Glutamatergic neuron (in vitro differentiated cells): ENCODE measurements at regions not wholly inside any gene's neighbourhood (a gene's known extent, or its start where the extent isn't known, plus 50 kb on each side); places are given as distances from the start of the nearest gene placed in this dataset.
A peak's percentile ranks its signal among the peaks of the same experiment; 100 is the strongest.

Experiments used
- DNase-seq: peaks from one replicate; pipeline ENCODE4 v3.0.0; 2022
- H3K27ac Mint-ChIP-seq: one replicate; pipeline ENCODE4 v1.8.0; 2020; ENCODE audit warnings: mild to moderate bottlenecking, mixed read lengths, inconsistent platforms; ENCODE audit not compliant: unreplicated experiment
- H3K27me3 Mint-ChIP-seq: one replicate; pipeline ENCODE4 v1.8.0; 2020; ENCODE audit warnings: mild to moderate bottlenecking, moderate library complexity, mixed read lengths, inconsistent platforms; ENCODE audit not compliant: unreplicated experiment
- H3K36me3 Mint-ChIP-seq: one replicate; pipeline ENCODE4 v1.8.0; 2020; ENCODE audit warnings: mild to moderate bottlenecking, mixed read lengths, inconsistent platforms; ENCODE audit not compliant: unreplicated experiment
- H3K4me1 Mint-ChIP-seq: one replicate; pipeline ENCODE4 v1.8.0; 2020; ENCODE audit warnings: mild to moderate bottlenecking, low read depth, mixed read lengths, inconsistent platforms; ENCODE audit not compliant: unreplicated experiment
- H3K4me3 Mint-ChIP-seq: one replicate; pipeline ENCODE4 v1.8.0; 2020; ENCODE audit warnings: mild to moderate bottlenecking, mixed read lengths, inconsistent platforms; ENCODE audit not compliant: unreplicated experiment
- H3K9me3 Mint-ChIP-seq: one replicate; pipeline ENCODE4 v1.8.0; 2020; ENCODE audit warnings: mild to moderate bottlenecking, moderate library complexity, mixed read lengths, inconsistent platforms; ENCODE audit not compliant: unreplicated experiment
- CTCF ChIP-seq: fragments of 200-600 bp; sonication (generic); IDR thresholded peaks from one replicate; pipeline ENCODE4 v1.5.0; 2021; ENCODE audit not compliant: partially characterized antibody, unreplicated experiment

- H3K27ac Mint-ChIP-seq: no peak overlapping the region
- H3K4me1 Mint-ChIP-seq: peaks cover 1% of the 10 kb centered on the region
- H3K36me3 Mint-ChIP-seq: no peaks in the 10 kb centered on the region
- H3K27me3 Mint-ChIP-seq: peaks cover 4% of the 10 kb centered on the region
- no peak for TF ChIP-seq CTCF
- peaks cover 7% of the 10 kb centered on the region for H3K9me3 Mint-ChIP-seq
- H3K4me3 Mint-ChIP-seq: no peak overlapping the region
- DNase-seq: no peak
Observed at GRCh38 chr1:11596295-11596694, 57.9 kb downstream of the FBXO2 start.

- peaks cover 2% of the 10 kb centered on the region for H3K27me3 Mint-ChIP-seq
- H3K4me3 Mint-ChIP-seq: no peak overlapping the region
- TF ChIP-seq CTCF: no peak
- no peaks in the 10 kb centered on the region for H3K4me1 Mint-ChIP-seq
- peaks cover 7% of the 10 kb centered on the region for H3K9me3 Mint-ChIP-seq
- no peak overlapping the region for H3K27ac Mint-ChIP-seq
- H3K36me3 Mint-ChIP-seq: no peaks in the 10 kb centered on the region
- no peak for DNase-seq
Observed at GRCh38 chr1:11595285-11595684, 58.9 kb downstream of the FBXO2 start.

DNA sequence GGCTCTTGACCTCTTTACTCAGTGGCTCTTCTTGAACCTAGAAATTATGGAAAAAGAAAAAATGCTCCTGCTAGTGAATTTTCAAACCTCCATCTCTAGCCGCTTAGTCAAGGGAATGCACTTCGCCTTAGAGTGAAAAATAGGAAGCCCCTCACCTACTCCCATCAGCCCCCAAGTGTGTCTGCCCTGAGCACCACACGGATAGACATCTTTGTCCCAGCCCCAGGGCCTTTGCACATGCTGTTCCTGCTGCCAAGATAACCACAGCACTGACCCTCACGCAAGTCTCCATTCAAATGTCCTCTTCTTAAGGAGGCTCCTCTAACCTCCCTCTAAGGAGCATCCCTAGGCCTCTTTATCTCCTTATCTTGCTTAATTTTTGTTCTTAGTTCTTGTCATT lies 59.6 kb downstream of the FBXO2 start:
- Mint-ChIP-seq H3K4me3 (peak overlapping the region; percentile 60), H3K4me1 (no peaks in the 10 kb centered on the region), H3K27me3 (peaks cover 2% of the 10 kb centered on the region), H3K36me3 (no peaks in the 10 kb centered on the region), H3K9me3 (peaks cover 10% of the 10 kb centered on the region), H3K27ac (no peak overlapping the region)
- TF ChIP-seq CTCF: no peak
- DNase-seq: no peak

- no peak for DNase-seq
- Mint-ChIP-seq H3K9me3 (peaks cover 10% of the 10 kb centered on the region), H3K27me3 (peaks cover 2% of the 10 kb centered on the region), H3K4me1 (no peaks in the 10 kb centered on the region), H3K36me3 (no peaks in the 10 kb centered on the region), H3K4me3 (no peak overlapping the region), H3K27ac (no peak overlapping the region)
- no peak for TF ChIP-seq CTCF
Observed at GRCh38 chr1:11594222-11594621, 60.0 kb downstream of the FBXO2 start.

GRCh38 chr1:11592752-11593151 lies 61.5 kb downstream of the FBXO2 start:
- H3K4me3 Mint-ChIP-seq: no peak overlapping the region
- H3K9me3 Mint-ChIP-seq: peaks cover 9% of the 10 kb centered on the region
- H3K36me3 Mint-ChIP-seq: no peaks in the 10 kb centered on the region
- no peak for DNase-seq
- peaks cover 2% of the 10 kb centered on the region for H3K27me3 Mint-ChIP-seq
- no peak for TF ChIP-seq CTCF
- no peaks in the 10 kb centered on the region for H3K4me1 Mint-ChIP-seq
- H3K27ac Mint-ChIP-seq: no peak overlapping the region
